HG02642 (cell line): ENCODE measurements at regions not wholly inside any gene's neighbourhood (a gene's known extent, or its start where the extent isn't known, plus 50 kb on each side); places are given as distances from the start of the nearest gene placed in this dataset.
"Not testable (repeated sequence)": the region's sequence is repeated elsewhere in the genome, so short reads cannot be mapped to it uniquely, and the experiment has no call there.

Source experiments
- ATAC-seq: cut with Tn5 transposase; IDR thresholded peaks from one replicate; pipeline ENCODE4 v1.9.1; 2021; ENCODE audit warnings: mild to moderate bottlenecking; ENCODE audit not compliant: unreplicated experiment, poor library complexity

- ATAC-seq, result no peak
Observed at GRCh38 chr4:104015680-104016079, 295.9 kb upstream of the TACR3 start.

- ATAC-seq, result no peak
Observed at GRCh38 chr4:104010722-104011121, 290.9 kb upstream of the TACR3 start.

- not testable (repeated sequence) for ATAC-seq
Observed at GRCh38 chr4:104002318-104002717, 282.5 kb upstream of the TACR3 start.

GRCh38 chr4:103998756-103999155 lies 279.0 kb upstream of the TACR3 start:
- no peak for ATAC-seq

- no peak for ATAC-seq
Observed at GRCh38 chr4:103996637-103997036, 276.9 kb upstream of the TACR3 start.

GRCh38 chr4:103996064-103996463 lies 276.3 kb upstream of the TACR3 start:
- no peak for ATAC-seq

GRCh38 chr4:103994059-103994458 lies 274.3 kb upstream of the TACR3 start:
- no peak for ATAC-seq

GRCh38 chr4:103982454-103982853 lies 262.7 kb upstream of the TACR3 start:
- no peak for ATAC-seq

- ATAC-seq, result no peak
Observed at GRCh38 chr4:103948244-103949018, 228.6 kb upstream of the TACR3 start.

GRCh38 chr4:103947617-103948016 lies 227.8 kb upstream of the TACR3 start:
- no peak for ATAC-seq

GRCh38 chr4:103946621-103947268 lies 227.0 kb upstream of the TACR3 start:
- ATAC-seq, result not testable (repeated sequence)

GRCh38 chr4:103938488-103938887 lies 218.7 kb upstream of the TACR3 start:
- no peak for ATAC-seq

GRCh38 chr4:103936653-103937145 lies 216.9 kb upstream of the TACR3 start:
- no peak for ATAC-seq

- ATAC-seq, result peak; percentile 80
Observed at GRCh38 chr4:103934178-103934789, 214.5 kb upstream of the TACR3 start.

- ATAC-seq, result no peak
Observed at GRCh38 chr4:103928370-103928769, 208.6 kb upstream of the TACR3 start.

- ATAC-seq, result no peak
Observed at GRCh38 chr4:103923551-103923950, 203.8 kb upstream of the TACR3 start.

GRCh38 chr4:103918214-103918613 lies 198.4 kb upstream of the TACR3 start:
- ATAC-seq, result no peak

- peak; percentile 85 for ATAC-seq
Observed at GRCh38 chr4:103915224-103915869, 195.6 kb upstream of the TACR3 start.

GRCh38 chr4:103907414-103907813 lies 187.6 kb upstream of the TACR3 start:
- no peak for ATAC-seq

GRCh38 chr4:103904123-103904522 lies 184.3 kb upstream of the TACR3 start:
- no peak for ATAC-seq

- ATAC-seq, result no peak
Observed at GRCh38 chr4:103902730-103903129, 182.9 kb upstream of the TACR3 start.
